ENCODE measurements at regions not wholly inside any gene's neighbourhood (a gene's known extent, or its start where the extent isn't known, plus 50 kb on each side); places are given as distances from the start of the nearest gene placed in this dataset.

DNA sequence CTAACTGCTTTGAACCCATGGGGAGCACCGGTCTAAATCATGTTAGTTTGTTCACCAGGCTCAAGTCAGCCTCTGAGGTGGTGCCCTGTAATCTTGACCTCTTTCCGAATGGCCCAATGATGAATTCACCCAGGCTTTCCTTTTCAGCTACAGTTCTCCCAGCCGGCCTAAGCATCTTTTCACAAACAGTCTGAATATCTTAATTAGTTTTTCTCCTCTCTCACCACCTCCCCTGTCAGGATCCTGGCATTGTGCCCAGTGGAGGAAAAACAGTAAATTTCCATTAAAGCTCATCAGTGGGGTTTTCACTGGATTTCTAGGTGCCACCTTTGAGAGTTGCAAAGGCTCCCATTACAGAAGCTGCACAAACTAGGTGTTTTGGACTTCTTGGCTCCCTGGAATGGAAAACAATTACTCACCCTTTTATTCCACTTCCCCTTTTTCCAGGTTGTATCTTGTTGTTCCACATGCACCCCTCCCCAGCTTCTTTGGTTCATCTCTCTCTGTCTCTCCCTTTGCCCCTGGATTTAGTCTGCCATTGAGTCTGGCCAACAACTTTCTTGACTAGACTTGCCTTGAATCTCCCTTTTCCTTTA, 69.4 kb upstream of the ADAMTSL1 start:
- peak in 2 of 3 experiments; percentile 3 to 25 for DNase-seq

DNA sequence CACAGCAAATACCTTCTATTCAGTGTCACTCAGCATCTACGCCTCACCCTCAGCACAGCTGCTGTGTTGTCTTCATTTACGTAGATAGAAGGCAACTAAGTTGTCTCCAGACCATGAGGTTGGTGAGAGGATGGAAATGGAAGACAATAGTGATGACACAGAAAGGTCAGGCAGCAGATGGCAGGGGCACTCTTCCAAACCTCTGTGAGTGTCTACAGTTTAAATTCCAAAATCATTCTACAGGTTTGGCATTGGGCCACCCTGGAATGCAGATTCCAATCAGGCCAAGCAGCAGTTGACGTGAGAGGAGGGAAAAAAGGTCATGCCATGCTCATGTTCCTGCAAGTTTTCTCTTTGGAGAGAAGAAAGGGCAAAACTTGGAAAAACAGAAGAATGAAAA, 68.7 kb upstream of the ADAMTSL1 start:
- no peak for DNase-seq

DNA sequence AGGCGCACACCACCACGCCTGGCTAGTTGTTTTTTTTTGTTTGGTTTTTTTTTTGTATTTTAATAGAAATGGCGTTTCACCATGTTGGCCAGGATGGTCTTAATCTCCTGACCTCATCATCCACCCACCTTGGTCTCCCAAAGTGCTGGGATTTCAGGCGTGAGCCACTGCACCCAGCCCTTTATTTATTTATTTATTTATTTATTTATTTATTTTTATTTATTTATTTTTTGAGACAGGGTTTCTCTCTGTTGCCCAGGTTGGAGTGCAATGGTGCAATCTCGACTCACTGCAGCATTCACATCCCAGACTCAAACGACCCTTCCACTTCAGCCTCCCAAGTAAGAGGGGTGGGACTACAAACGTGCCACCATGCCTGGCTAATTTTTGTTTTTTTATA, 63.0 kb upstream of the ADAMTSL1 start:
- no peak for DNase-seq

DNA sequence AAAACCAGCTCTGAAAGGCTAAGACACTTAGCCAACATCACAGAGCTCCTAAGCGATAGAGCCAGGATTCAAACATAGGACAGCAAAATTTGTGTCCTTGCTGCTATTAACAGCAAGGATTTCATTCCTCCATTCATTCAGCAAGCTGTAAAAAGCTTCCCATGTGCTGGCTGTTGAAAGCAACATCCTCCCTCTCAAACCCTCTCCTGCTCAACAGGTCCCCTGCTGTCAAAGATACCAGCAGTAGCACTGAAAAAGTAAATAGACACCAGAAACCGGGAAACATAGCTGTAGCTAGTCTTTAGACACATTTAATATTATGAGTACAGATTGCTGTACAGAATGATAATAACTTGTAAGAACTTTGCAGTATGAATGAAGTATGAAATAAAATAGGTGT, 52.6 kb upstream of the ADAMTSL1 start:
- DNase-seq: peak in 1 of 3 experiments; percentile 26

DNA sequence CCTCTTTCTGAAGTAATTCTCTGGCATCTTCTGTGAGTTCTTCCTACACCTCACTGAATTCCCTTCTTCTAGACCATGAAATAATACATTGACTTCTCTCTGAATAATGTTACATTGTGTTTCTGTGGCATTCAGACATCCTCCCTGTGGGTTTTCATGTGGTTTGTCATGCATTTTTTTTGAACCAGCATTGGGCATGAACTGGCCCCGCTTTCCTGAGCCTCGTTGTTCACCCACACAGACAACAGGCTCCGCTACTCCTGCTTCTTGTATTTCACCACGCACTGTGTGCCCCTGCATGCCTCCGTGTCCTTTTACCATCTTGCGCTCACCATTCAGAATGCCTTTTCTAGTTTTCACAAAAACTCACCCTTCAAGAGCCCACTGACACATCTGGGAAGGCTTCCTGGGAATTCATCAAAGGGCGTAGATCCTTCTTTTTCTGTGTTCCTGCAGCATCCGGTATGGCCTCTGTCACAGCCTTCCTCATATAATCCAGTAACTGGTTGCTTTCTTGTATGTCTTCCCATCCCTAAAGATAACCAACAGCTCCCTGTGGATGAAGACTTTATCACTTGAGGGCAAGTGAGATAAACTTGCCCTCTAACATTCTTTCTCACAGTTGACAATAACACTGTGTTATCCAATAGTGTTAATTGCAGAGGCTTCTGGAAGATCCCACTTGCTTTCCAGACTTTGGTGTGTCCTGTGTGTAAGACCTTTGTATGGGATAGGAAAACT, 51.5 kb upstream of the ADAMTSL1 start:
- no peak for DNase-seq

DNA sequence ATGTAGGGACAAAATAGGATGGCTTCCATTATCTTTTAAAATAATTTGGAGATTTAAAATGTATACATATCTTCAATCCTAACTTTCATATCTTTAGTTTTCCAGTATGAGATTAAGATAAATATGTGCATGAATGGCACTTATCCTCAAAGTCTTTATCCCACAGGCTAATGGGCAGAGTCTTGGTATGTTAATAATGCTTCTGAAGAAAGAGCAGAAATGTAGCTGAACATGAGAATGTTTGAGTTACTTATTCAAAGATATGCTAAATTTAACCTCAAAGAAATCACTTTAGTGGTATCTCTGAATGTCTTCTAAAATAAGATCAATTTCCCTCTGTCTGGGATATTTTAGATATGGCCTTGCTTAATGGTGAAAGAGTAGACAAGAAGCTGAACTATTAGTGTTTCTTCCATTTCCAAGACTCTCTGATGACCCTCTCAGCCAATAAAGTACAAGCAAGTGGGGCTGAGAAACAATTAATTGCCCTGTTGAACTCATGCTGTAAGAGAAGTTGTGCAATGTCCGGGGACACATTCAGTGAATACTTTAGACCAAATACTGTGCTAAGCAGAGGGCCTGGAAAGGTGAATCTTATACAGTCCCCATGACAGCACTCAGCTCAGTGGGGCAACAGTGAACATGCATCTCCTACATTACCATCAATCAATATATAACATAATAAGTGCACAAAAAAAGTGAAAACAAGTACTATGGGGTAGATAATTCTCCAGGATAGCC, 50.0 kb upstream of the ADAMTSL1 start:
- no peak for DNase-seq
